Stomach smooth muscle (tissue), 2 donors: ENCODE measurements at regions not wholly inside any gene's neighbourhood (a gene's known extent, or its start where the extent isn't known, plus 50 kb on each side); places are given as distances from the start of the nearest gene placed in this dataset.

Source experiments
- H3K27ac ChIP-seq: one replicate; pipeline ENCODE4 v1.7.0; 2013; ENCODE audit warnings: mild to moderate bottlenecking, low read length, inconsistent platforms
- H3K27me3 ChIP-seq, 2 donors: one replicate each; pipeline ENCODE4 v1.7.0; 2013; ENCODE audit warnings: low read length in 2 of 2; ENCODE audit not compliant: insufficient read depth in 2 of 2, control insufficient read depth in 1 of 2
- H3K36me3 ChIP-seq, 2 donors: one replicate each; pipeline ENCODE4 v1.7.0; 2013; ENCODE audit warnings: low read length in 2 of 2; ENCODE audit not compliant: control insufficient read depth in 2 of 2, insufficient read depth in 2 of 2
- H3K4me1 ChIP-seq: one replicate; pipeline ENCODE4 v1.7.0; 2013; ENCODE audit warnings: low read length; ENCODE audit not compliant: control insufficient read depth, insufficient read depth
- H3K4me3 ChIP-seq, 2 donors: one replicate each; pipeline ENCODE4 v1.7.0; 2013; ENCODE audit warnings: low read length in 2 of 2
- H3K9ac ChIP-seq, 2 donors: one replicate each; pipeline ENCODE4 v1.7.0; 2013; ENCODE audit warnings: low read length in 2 of 2, mild to moderate bottlenecking in 1 of 2
- H3K9me3 ChIP-seq, 2 donors: one replicate each; pipeline ENCODE4 v1.7.0; 2013; ENCODE audit warnings: low read length in 2 of 2; ENCODE audit not compliant: control insufficient read depth in 2 of 2
- donor health status: healthy.
- donor health status: Pancreatic carcinoma.

- Histone ChIP-seq H3K27ac (no peak overlapping the region), H3K9me3 (no peaks in the 10 kb centered on the region), H3K36me3 (no peaks in the 10 kb centered on the region), H3K4me3 (no peak overlapping the region), H3K9ac (no peak overlapping the region), H3K27me3 (peaks cover 0 to 4% of the 10 kb centered on the region in 2 donors), H3K4me1 (no peaks in the 10 kb centered on the region)
Measured at GRCh38 chr11:131253142-131253655, 117.2 kb upstream of the NTM start.

GRCh38 chr11:131253656-131254151 is 116.7 kb upstream of the NTM start:
- Histone ChIP-seq H3K4me3 (no peak overlapping the region), H3K27ac (no peak overlapping the region), H3K9me3 (no peaks in the 10 kb centered on the region), H3K36me3 (no peaks in the 10 kb centered on the region), H3K27me3 (peaks cover 0 to 4% of the 10 kb centered on the region in 2 donors), H3K9ac (no peak overlapping the region), H3K4me1 (no peaks in the 10 kb centered on the region)

DNA sequence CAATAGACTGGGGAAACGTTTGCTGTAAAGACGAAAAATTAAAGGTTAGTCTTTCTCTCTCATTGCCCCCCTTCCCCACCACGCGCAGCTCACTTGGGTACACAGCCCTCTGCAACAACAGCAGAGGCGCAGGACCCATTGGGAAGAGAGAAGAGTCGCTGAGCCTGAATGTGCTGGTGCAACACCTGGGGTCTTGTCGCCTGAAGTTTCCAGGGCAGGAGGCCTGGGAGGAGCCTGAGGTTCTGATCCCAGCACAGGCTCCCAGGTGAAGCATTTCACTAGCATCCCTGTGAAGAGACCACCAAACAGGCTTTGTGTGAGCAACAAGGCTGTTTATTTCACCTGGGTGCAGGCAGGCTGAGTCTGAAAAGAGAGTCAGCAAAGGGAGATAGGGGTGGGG is 116.2 kb upstream of the NTM start:
- Histone ChIP-seq H3K4me3 (no peak overlapping the region), H3K4me1 (no peaks in the 10 kb centered on the region), H3K9me3 (no peaks in the 10 kb centered on the region), H3K36me3 (no peaks in the 10 kb centered on the region), H3K27me3 (peaks cover 0 to 4% of the 10 kb centered on the region in 2 donors), H3K9ac (no peak overlapping the region), H3K27ac (no peak overlapping the region)

DNA sequence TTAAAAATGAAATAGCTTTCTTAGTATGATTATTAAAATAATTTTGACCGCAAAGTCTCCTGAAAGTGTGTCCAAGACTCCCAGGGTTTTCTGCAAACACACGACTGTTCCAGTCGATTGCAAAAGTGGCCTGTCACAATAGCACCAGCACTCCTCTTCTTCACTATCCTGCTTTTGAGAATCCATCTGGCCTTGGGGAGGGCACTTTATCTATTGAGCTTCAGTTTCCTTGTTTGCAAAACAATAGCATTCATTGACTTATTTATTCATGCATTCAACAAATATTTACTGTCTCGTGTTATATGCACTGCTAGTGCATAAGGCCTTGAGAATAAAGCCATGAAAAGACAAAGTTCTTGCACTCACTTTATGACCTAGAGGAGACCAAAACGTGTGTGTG is 96.2 kb upstream of the NTM start:
- Histone ChIP-seq H3K36me3 (no peaks in the 10 kb centered on the region), H3K27ac (no peak overlapping the region), H3K9ac (no peak overlapping the region), H3K4me3 (no peak overlapping the region), H3K4me1 (no peaks in the 10 kb centered on the region), H3K27me3 (no peaks in the 10 kb centered on the region), H3K9me3 (peaks cover 0 to 4% of the 10 kb centered on the region in 2 donors)

DNA sequence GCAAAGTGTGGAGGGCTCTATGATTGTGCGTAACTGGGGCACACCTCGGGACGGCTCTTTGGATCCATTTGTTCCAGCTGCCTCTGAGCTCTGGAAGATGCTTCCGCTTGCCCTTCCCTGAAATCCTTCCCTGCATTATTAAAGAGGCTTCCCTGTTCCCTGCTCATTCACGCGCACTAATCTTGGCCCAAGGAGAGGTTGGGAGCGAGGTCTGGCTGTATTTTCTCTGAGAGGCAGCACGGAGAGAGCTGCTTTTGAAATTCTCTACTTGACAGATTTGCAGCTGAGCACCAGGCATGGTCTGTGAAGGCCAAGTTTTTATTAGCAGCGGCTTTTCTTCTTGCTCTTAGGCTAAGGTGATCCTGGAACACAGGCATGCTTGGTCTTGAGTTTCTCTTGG is 94.8 kb upstream of the NTM start:
- Histone ChIP-seq H3K9me3 (peaks cover 0 to 4% of the 10 kb centered on the region in 2 donors), H3K27me3 (no peaks in the 10 kb centered on the region), H3K4me1 (no peaks in the 10 kb centered on the region), H3K9ac (no peak overlapping the region), H3K4me3 (no peak overlapping the region), H3K36me3 (no peaks in the 10 kb centered on the region), H3K27ac (no peak overlapping the region)

GRCh38 chr11:131278472-131278871 is 91.9 kb upstream of the NTM start:
- H3K9ac ChIP-seq = no peak overlapping the region
- no peaks in the 10 kb centered on the region for H3K9me3 ChIP-seq
- H3K27me3 ChIP-seq = no peaks in the 10 kb centered on the region
- no peaks in the 10 kb centered on the region for H3K36me3 ChIP-seq
- no peak overlapping the region for H3K27ac ChIP-seq
- H3K4me1 ChIP-seq = no peaks in the 10 kb centered on the region
- H3K4me3 ChIP-seq = no peak overlapping the region

GRCh38 chr11:131279654-131280384 is 90.6 kb upstream of the NTM start:
- Histone ChIP-seq H3K9ac (no peak overlapping the region), H3K27ac (no peak overlapping the region), H3K27me3 (no peaks in the 10 kb centered on the region), H3K9me3 (no peaks in the 10 kb centered on the region), H3K4me1 (no peaks in the 10 kb centered on the region), H3K4me3 (no peak overlapping the region), H3K36me3 (no peaks in the 10 kb centered on the region)

- no peak overlapping the region for H3K9ac ChIP-seq
- H3K4me1 ChIP-seq = no peaks in the 10 kb centered on the region
- H3K27me3 ChIP-seq = no peaks in the 10 kb centered on the region
- H3K27ac ChIP-seq = no peak overlapping the region
- H3K9me3 ChIP-seq = no peaks in the 10 kb centered on the region
- H3K4me3 ChIP-seq = no peak overlapping the region
- H3K36me3 ChIP-seq = no peaks in the 10 kb centered on the region
Measured at GRCh38 chr11:131281316-131281715, 89.1 kb upstream of the NTM start.

DNA sequence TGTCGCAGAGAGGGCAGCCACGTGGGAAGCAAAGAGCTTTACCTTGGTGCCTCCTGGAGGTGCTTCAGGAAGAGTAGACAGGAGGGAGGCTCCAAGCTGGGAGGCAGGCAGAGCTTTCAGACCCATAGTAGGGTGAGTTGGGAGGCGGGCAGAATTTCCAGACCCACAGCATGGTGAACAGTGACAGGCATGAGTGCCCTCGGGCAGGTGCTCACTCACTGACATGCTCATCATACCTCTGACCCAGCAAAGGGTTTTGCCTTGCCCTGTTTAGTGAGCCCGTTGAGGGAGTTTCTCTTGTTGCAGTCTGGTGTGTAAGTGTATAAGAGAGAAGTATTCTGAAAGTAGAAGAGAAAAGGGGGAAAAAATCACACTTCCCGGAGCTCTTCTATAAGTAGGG is 86.4 kb upstream of the NTM start:
- Histone ChIP-seq H3K36me3 (no peaks in the 10 kb centered on the region), H3K27ac (no peak overlapping the region), H3K4me1 (no peaks in the 10 kb centered on the region), H3K9ac (no peak overlapping the region), H3K27me3 (no peaks in the 10 kb centered on the region), H3K4me3 (no peak overlapping the region), H3K9me3 (no peaks in the 10 kb centered on the region)

DNA sequence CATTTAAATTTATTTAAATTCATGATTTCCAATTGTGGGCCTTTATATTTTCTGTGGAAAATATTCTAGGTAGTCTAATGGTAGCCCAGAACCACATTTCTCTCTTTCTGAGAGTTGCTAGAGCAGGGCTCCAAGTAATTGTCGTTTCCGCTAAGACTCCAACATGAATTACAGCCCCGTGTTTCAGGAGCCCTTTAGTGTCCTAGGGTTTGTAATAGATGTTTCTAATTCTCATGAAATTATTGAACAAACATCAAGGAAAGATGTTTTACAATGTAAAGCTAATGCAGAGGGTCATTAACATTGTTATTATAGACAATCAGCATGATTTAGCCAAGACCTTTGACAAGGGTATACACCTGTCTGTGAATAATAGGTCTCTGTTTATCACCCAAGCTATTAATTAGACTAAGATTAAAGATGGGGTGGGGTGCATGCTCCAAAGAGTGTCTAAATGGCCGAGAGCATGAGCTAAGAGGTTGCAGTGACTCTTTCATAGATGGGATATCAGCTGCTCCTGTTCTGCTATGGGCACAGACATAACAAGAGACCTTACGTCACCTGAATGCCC is 81.8 kb upstream of the NTM start:
- no peak overlapping the region for H3K27ac ChIP-seq
- H3K36me3 ChIP-seq = no peaks in the 10 kb centered on the region
- H3K9ac ChIP-seq = no peak overlapping the region
- H3K4me3 ChIP-seq = no peak overlapping the region
- no peaks in the 10 kb centered on the region for H3K4me1 ChIP-seq
- no peaks in the 10 kb centered on the region for H3K27me3 ChIP-seq
- no peaks in the 10 kb centered on the region for H3K9me3 ChIP-seq

- Histone ChIP-seq H3K4me3 (no peak overlapping the region), H3K27me3 (no peaks in the 10 kb centered on the region), H3K27ac (no peak overlapping the region), H3K9me3 (no peaks in the 10 kb centered on the region), H3K36me3 (no peaks in the 10 kb centered on the region), H3K4me1 (no peaks in the 10 kb centered on the region), H3K9ac (no peak overlapping the region)
Measured at GRCh38 chr11:131290185-131290584, 80.2 kb upstream of the NTM start.
